Uterus (tissue), 3 donors: ENCODE measurements at regions not wholly inside any gene's neighbourhood (a gene's known extent, or its start where the extent isn't known, plus 50 kb on each side); places are given as distances from the start of the nearest gene placed in this dataset.

Experiments used
- DNase-seq, 2 donors: peaks; one replicate each; pipeline ENCODE4 v3.0.0-alpha.2; 2019 to 2020
- H3K27ac ChIP-seq, 2 donors: fragments of 200-600 bp; sonication (generic); 1 replicate in 1 of 2; 2 replicates in 1 of 2; pipeline ENCODE4 v1.5.1; 2016 to 2018
- H3K27me3 ChIP-seq, 2 donors: fragments of 200-600 bp; sonication (generic); one replicate each; pipeline ENCODE4 v1.5.1; 2018 to 2019; ENCODE audit warnings: control low read depth in 1 of 2
- H3K36me3 ChIP-seq, 2 donors: fragments of 200-600 bp; sonication (generic); one replicate each; pipeline ENCODE4 v1.5.1; 2019; ENCODE audit warnings: control low read depth in 1 of 2
- H3K4me1 ChIP-seq, 2 donors: fragments of 200-600 bp; sonication (generic); one replicate each; pipeline ENCODE4 v1.5.1; 2018 to 2019; ENCODE audit warnings: control low read depth in 1 of 2
- H3K4me3 ChIP-seq, 2 donors: fragments of 200-600 bp; sonication (generic); 1 replicate in 1 of 2; 2 replicates in 1 of 2; pipeline ENCODE4 v1.5.1; 2018 to 2019; ENCODE audit warnings: mild to moderate bottlenecking in 1 of 2
- H3K9me3 ChIP-seq, 2 donors: fragments of 200-600 bp; sonication (generic); one replicate each; pipeline ENCODE4 v1.5.1; 2019; ENCODE audit warnings: control low read depth in 1 of 2
- POLR2A ChIP-seq, 2 donors: fragments of 450-650 bp; IDR thresholded peaks; one replicate each; pipeline ENCODE4 v1.6.1; 2016; ENCODE audit warnings: antibody characterized with exemption in 2 of 2, mild to moderate bottlenecking in 1 of 2, moderate library complexity in 1 of 2
- intact Hi-C: fragments of 100-400 bp; cut with DNase I; formaldehyde crosslinking; loops from one replicate; pipeline ENCODE4 v1.15.1; 2023; ENCODE audit warnings: low total_unique reads
- TF ChIP-seq, protein P1 (sequence below), 4 experiments: fragments of 200-600 bp in 2 of 4; fragments of 450-650 bp in 2 of 4; sonication (generic) in 2 of 4; IDR thresholded peaks; one replicate each; pipeline ENCODE4 v1.5.1; 2016 to 2019; ENCODE audit warnings: antibody characterized with exemption in 4 of 4, mild to moderate bottlenecking in 2 of 4, moderate library complexity in 1 of 4
- donor health status: DM: yes; HTN: yes; CAD: no.

DNA sequence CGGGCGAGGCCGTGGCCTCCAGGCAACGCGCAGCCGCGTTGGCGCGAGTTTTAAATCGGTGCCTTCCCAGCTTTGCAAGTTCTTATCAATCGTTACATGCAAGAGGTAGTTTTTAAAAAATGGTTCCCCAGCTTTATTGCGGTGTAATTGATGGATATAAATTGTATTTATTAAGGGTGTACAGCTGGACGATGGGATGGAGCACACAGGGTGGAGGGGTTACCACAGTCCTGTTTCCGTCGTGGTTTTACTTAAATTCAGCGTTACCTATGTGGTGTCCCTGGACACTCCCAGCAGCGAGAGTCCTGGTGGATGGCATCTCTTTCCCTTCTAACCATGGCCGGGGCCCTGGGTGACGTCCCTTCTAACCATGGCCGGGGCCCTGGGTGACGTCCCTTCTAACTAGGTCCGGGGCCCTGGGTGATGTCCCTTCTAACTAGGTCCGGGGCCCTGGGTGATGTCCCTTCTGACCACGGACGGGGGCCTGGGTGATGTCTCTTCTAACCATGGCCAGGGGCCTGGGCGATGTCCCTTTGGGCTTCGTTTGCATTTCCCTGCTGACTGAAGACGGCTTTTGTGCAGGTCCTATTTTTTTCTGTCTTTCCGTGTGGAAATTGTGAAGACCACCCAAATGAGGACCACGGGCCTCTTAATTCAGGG is 97.9 kb downstream of the TNFAIP2 start:
- intact Hi-C loops = no loop called here
- TF ChIP-seq POLR2A (IDR thresholded peaks at IDR 0.05) = no peak
- TF ChIP-seq, protein P1, sequence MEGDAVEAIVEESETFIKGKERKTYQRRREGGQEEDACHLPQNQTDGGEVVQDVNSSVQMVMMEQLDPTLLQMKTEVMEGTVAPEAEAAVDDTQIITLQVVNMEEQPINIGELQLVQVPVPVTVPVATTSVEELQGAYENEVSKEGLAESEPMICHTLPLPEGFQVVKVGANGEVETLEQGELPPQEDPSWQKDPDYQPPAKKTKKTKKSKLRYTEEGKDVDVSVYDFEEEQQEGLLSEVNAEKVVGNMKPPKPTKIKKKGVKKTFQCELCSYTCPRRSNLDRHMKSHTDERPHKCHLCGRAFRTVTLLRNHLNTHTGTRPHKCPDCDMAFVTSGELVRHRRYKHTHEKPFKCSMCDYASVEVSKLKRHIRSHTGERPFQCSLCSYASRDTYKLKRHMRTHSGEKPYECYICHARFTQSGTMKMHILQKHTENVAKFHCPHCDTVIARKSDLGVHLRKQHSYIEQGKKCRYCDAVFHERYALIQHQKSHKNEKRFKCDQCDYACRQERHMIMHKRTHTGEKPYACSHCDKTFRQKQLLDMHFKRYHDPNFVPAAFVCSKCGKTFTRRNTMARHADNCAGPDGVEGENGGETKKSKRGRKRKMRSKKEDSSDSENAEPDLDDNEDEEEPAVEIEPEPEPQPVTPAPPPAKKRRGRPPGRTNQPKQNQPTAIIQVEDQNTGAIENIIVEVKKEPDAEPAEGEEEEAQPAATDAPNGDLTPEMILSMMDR (IDR thresholded peaks at IDR 0.05) = no peak
- Histone ChIP-seq H3K9me3 (no peaks in the 10 kb centered on the region), H3K36me3 (no peaks in the 10 kb centered on the region), H3K4me1 (peaks cover 0 to 5% of the 10 kb centered on the region in 2 donors), H3K27ac (peak overlapping the region in 1 of 2 donors; percentile 20), H3K27me3 (no peaks in the 10 kb centered on the region), H3K4me3 (peak overlapping the region; percentile 21 to 36)
- no peak for DNase-seq

DNA sequence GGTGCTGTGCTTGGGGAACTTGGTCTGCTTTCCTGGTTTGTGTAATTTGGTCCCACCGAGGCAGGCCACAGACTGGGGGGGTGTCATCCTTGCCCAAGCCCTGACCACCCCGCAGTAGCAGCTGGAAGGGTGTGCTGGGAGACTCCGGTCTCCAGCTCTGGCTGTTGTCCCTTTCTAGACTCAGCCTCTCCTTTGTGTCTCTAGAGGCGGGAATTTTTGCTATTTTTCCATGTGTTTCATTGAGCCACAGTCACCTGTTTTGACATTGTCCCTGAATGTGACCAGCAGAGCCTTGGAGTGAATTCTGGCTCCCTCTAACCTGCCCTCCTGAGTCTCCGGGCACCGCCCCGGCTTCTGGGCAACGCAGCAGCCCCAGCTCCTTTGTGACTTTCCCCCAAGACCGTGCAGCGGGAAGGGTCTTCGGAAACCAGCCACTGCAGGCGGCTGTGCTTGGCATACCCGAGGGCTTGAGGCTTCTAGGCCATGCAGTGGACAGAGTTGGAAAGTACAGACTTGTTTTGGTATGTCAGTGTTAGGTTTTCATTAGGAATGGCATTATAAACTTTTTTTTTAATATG is 98.6 kb downstream of the TNFAIP2 start:
- Histone ChIP-seq H3K36me3 (no peaks in the 10 kb centered on the region), H3K4me3 (no peak overlapping the region), H3K27me3 (no peaks in the 10 kb centered on the region), H3K9me3 (no peaks in the 10 kb centered on the region), H3K4me1 (peaks cover 0 to 5% of the 10 kb centered on the region in 2 donors), H3K27ac (no peak overlapping the region)
- DNase-seq = no peak
- intact Hi-C loops = no loop called here
- TF ChIP-seq, protein P1 (IDR thresholded peaks at IDR 0.05) = no peak
- no peak for TF ChIP-seq POLR2A (IDR thresholded peaks at IDR 0.05)

DNA sequence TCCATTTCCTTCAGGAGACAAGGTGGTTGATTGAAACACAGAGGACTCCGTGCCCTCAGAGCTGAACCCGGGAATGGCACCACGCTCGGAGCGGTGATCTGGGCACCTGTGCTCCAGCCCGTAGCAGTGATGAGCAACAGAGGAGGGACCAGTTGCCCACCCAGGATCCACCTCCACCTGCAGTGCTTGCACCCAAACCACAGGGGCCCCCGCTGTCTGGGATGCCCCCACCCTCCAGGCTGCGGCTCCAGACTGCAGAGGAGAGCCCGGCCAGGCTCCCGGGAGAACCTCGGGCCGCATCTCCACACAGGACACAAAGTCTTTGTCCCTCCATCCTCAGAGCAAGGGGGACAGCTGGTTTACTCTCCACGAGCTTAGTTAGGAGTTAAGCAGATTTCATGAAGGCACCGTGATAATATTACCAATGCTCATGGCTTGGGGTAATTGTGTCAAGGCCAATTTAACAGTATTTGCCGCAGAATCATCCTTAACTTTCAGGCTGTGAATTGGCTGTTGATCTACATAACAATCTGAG is 100.6 kb downstream of the TNFAIP2 start:
- DNase-seq = no peak

DNA sequence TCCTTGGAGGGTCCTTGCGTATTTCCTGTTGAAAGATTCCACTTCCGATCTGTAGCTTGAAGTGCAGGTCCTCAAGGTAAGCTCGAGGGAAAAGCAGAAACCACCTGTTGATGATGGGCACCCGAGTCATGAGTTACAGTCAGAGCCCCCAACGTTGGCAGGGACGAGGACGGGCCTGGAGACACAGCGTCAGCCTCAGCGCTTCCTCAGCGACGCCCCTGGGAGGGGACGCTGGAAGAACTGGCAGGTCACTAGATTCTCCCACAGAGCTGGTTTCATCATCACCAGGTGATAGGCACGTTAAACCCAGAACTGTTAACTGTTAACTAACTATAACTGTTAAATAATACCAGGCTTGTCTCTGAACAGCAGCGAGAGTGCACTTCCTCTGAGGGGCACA is 101.8 kb downstream of the TNFAIP2 start:
- Histone ChIP-seq H3K27me3 (no peaks in the 10 kb centered on the region), H3K9me3 (no peaks in the 10 kb centered on the region), H3K36me3 (no peaks in the 10 kb centered on the region), H3K4me1 (peaks cover 0 to 5% of the 10 kb centered on the region in 2 donors), H3K4me3 (no peak overlapping the region), H3K27ac (no peak overlapping the region)
- DNase-seq = no peak
- no peak for TF ChIP-seq POLR2A (IDR thresholded peaks at IDR 0.05)
- TF ChIP-seq, protein P1 (IDR thresholded peaks at IDR 0.05) = no peak
- intact Hi-C loops = no loop called here

More for the DNA sequence above, 100.6 kb downstream of the TNFAIP2 start:
- no peaks in the 10 kb centered on the region for H3K36me3 ChIP-seq
- H3K27me3 ChIP-seq = no peaks in the 10 kb centered on the region
- no peaks in the 10 kb centered on the region for H3K9me3 ChIP-seq
- H3K27ac ChIP-seq = no peak overlapping the region
- no peak overlapping the region for H3K4me3 ChIP-seq
- TF ChIP-seq, protein P1 (IDR thresholded peaks at IDR 0.05) = no peak
- intact Hi-C loops = no loop called here
- H3K4me1 ChIP-seq = peaks cover 0 to 5% of the 10 kb centered on the region in 2 donors

DNA sequence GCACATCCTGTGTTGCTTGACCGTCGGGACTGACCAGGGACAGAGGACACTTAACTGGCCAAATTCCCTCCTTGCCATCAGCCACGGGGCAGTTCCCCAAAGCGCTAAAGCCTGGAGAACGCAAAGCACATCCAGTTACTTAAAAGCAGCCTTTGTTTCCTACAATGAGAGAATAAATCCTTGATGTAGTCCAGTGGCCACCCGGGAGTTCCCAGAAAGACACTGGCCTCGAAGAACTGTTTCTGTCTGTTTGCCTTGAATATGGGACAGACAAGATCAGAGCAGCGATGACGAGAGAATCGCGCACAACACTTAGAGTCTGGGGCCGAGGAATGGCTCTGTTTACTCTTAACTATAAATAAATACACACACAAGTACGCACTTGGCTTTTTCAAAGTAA is 102.2 kb downstream of the TNFAIP2 start:
- H3K27me3 ChIP-seq = no peaks in the 10 kb centered on the region
- H3K36me3 ChIP-seq = no peaks in the 10 kb centered on the region
- no peaks in the 10 kb centered on the region for H3K9me3 ChIP-seq
- H3K4me3 ChIP-seq = no peak overlapping the region
- TF ChIP-seq, protein P1 (IDR thresholded peaks at IDR 0.05) = no peak
- TF ChIP-seq POLR2A (IDR thresholded peaks at IDR 0.05) = no peak
- DNase-seq = no peak
- intact Hi-C loops = no loop called here
- no peak overlapping the region for H3K27ac ChIP-seq
- peaks cover 0 to under 1% of the 10 kb centered on the region in 2 donors for H3K4me1 ChIP-seq
